ENCODE measurements at regions not wholly inside any gene's neighbourhood (a gene's known extent, or its start where the extent isn't known, plus 50 kb on each side); places are given as distances from the start of the nearest gene placed in this dataset.
"Not testable (repeated sequence)": the region's sequence is repeated elsewhere in the genome, so short reads cannot be mapped to it uniquely, and the experiment has no call there.

DNA sequence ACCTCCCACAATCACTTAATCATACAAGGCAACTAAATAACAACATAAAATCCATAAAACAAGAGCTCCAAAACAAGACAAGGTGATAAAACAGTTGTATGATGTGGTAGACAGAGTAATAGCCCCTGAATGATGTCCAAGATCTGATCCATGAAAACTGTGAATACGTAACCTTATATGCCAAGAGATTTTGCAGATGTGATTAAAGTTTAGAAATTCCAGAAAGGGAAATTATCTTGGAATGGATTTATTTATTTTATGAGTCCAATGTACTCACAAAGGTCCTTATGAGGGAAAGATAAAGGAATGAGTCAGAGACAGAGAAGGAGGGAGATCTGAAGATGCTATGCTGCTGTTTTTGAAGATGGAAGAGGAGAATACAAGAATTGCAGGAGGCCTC is 1775.7 kb upstream of the C9orf72 start:
- Mint-ChIP-seq H3K4me3 (no peak overlapping the region), H3K9me3 (peaks cover 0 to 2% (median 0%) of the 10 kb centered on the region in 3 donors), H3K36me3 (no peaks in the 10 kb centered on the region), H3K4me1 (peaks cover 0 to 1% (median 0%) of the 10 kb centered on the region in 3 donors), H3K27ac (no peak overlapping the region), H3K27me3 (no peaks in the 10 kb centered on the region)

DNA sequence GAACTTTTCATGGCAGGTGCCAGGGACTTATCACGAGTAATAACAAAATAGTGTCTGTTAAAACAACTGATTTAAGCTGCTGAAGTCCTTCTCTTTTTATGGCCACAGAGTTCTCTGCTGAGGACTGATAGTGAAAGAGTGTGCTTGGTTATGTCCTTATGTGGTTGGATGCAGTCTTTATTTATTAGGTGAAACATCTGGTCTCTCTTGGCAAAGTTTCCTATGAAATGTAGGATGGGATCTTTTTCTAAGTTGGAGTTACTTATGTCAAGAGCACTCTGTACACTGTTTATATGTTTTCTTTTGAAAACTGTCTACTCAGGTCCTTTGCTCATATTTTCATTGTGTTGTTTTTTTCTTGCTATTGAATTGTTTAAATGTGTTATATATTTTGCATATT is 1816.1 kb upstream of the C9orf72 start:
- Mint-ChIP-seq H3K27me3 (no peaks in the 10 kb centered on the region), H3K27ac (no peak overlapping the region), H3K9me3 (peaks cover 4 to 7% (median 5%) of the 10 kb centered on the region in 3 donors), H3K4me1 (no peaks in the 10 kb centered on the region), H3K4me3 (no peak overlapping the region), H3K36me3 (no peaks in the 10 kb centered on the region)

DNA sequence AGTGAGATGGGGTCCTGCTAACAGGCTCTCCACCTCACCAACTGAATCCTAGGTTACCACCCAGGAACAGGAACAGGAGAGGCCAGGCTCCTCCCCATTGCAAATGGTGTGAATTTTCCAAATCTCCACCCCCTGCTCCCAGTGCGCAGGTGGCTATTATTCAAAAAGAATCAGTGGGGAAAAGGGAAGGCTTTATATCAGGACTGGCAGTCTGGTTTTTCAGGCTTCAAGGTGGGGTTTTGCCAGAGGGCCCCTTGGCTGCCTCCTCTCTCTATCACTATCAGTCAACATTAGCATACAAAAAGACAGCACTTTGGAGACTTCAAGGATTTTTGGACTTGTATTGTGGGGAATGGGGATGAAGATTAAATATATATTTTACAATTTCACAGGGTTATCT is 1817.6 kb upstream of the C9orf72 start:
- Mint-ChIP-seq H3K4me1 (peaks cover 0 to 1% (median 0%) of the 10 kb centered on the region in 3 donors), H3K27me3 (no peaks in the 10 kb centered on the region), H3K9me3 (peaks cover 2 to 5% (median 4%) of the 10 kb centered on the region in 3 donors), H3K36me3 (no peaks in the 10 kb centered on the region), H3K4me3 (no peak overlapping the region), H3K27ac (no peak overlapping the region)

DNA sequence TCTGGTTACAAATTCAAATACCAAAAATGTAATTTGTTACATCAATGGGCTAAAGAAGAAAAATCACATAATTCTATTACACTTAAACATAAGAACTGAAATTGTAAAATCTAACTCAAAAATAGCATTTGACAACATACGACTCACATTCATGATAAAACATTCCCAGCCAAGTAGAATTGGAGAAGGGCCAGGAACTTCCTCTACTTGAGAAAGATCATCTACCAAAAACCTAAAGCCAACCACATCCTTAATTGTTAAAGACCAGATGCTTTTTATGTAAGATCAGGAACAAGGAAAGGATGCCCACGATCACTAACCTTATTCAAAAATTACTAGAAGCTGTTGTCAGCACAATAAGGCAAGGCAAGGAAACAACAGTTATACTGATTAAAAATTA is 1819.8 kb upstream of the C9orf72 start:
- Mint-ChIP-seq H3K4me1 (peaks cover 0 to 1% (median 0%) of the 10 kb centered on the region in 3 donors), H3K9me3 (peaks cover 0 to 9% (median 2%) of the 10 kb centered on the region in 3 donors), H3K27me3 (no peaks in the 10 kb centered on the region), H3K36me3 (no peaks in the 10 kb centered on the region), H3K27ac (no peak overlapping the region), H3K4me3 (no peak overlapping the region)

DNA sequence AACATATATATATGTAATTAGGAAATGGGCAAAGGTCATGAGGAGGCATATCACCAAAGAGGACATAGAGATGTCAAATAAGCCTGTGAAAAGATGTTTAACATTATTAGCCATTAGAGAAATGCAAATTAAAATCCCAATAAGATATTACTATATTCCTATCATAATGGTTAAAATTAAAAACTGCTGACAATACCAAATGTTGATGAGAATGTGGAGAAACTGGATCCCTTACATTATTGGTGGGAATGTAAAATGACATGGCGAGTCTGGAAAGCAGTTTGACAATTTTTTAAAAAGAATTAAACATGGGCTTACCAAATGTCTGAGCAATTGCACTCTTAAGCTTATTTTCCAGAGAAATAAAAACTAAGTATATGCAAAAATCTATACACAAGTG is 1821.6 kb upstream of the C9orf72 start:
- Mint-ChIP-seq H3K4me1 (peaks cover 0 to 1% (median 0%) of the 10 kb centered on the region in 3 donors), H3K27ac (peak overlapping the region in 1 of 3 donors; percentile 46), H3K27me3 (no peaks in the 10 kb centered on the region), H3K4me3 (no peak overlapping the region), H3K36me3 (no peaks in the 10 kb centered on the region), H3K9me3 (peaks cover 0 to 9% (median 0%) of the 10 kb centered on the region in 3 donors)

DNA sequence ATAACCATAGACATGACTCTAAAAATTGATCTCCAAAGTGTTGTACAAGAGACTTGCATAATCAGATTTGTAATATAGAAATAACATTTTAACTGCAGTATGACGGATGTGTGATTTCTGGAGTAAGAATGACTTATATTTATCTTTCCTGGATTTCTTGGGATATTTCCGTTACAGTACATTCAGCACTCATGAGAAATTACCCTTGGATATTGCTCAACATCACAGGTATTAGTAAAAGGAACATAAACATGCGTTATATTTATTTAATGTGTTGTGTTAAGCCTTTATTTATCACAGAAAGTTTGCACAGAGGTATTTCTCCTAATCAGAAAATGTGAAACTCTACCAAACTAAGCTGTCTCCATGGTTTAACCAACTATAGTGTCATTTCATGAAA is 1823.9 kb upstream of the C9orf72 start:
- H3K27ac Mint-ChIP-seq, result no peak overlapping the region
- H3K36me3 Mint-ChIP-seq, result no peaks in the 10 kb centered on the region
- H3K4me1 Mint-ChIP-seq, result peaks cover 0 to 1% (median 0%) of the 10 kb centered on the region in 3 donors
- H3K27me3 Mint-ChIP-seq, result no peaks in the 10 kb centered on the region
- no peak overlapping the region for H3K4me3 Mint-ChIP-seq
- peaks cover 0 to 4% (median 4%) of the 10 kb centered on the region in 3 donors for H3K9me3 Mint-ChIP-seq

DNA sequence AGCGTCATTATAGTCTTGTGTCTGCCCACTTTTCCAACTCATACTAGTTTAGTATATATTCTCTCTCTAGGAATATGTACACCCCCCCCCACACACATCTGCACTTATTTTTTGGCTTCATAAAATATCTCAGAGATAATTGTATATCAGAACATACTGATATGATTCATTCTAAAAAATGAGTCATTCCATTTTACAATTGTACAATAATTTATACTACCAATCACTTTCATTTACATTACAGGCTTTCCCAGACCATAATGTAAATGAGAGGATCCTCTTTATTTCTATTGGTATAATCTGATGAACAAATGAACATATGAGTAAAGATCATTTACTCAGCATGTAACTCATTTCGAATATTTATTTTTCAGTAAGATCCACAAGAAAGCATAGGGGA is 1842.9 kb upstream of the C9orf72 start:
- H3K27me3 Mint-ChIP-seq, result no peaks in the 10 kb centered on the region
- no peak overlapping the region for H3K27ac Mint-ChIP-seq
- H3K9me3 Mint-ChIP-seq, result peaks cover 0 to 10% (median 5%) of the 10 kb centered on the region in 3 donors
- H3K4me1 Mint-ChIP-seq, result no peaks in the 10 kb centered on the region
- H3K36me3 Mint-ChIP-seq, result no peaks in the 10 kb centered on the region
- H3K4me3 Mint-ChIP-seq, result no peak overlapping the region

DNA sequence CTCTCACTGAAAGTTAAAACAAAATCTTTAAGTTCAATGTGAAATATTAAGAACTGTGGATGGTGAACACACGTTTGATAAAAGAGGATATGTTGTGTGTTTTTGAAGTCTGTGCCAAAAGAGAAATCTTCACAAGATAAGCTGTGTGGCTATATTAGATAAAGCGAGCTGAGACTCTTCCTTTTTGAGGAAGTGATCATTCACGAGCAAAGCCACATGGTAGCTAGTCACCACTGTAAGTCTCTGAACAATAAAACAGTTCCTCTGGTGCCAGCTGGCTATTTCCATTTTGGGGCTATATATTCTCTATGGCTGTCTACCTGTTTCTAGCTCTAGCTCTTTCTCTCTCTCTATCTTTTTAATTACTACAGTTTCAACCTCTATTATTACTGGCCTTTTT is 1849.2 kb upstream of the C9orf72 start:
- H3K27ac Mint-ChIP-seq, result no peak overlapping the region
- no peaks in the 10 kb centered on the region for H3K27me3 Mint-ChIP-seq
- no peak overlapping the region for H3K4me3 Mint-ChIP-seq
- peaks cover 0 to 8% (median 2%) of the 10 kb centered on the region in 3 donors for H3K9me3 Mint-ChIP-seq
- no peaks in the 10 kb centered on the region for H3K36me3 Mint-ChIP-seq
- H3K4me1 Mint-ChIP-seq, result no peaks in the 10 kb centered on the region

DNA sequence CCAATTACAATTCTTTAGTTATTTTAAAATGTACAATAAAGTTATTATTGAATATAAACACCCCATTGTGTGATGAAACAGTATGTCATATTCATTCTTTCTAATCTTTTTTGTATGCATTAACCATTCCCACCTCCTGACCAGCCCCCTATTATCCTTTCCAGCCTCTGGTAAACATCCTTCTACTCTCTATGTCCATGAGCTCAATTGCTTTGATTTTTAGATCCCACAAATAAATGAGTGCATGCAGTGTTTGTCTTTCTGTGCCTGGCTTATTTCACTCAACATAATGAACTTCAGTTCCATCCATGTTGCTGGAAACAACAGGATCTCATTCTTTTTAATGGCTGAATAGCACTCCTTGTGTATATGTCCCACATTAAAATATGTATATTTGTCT is 1858.9 kb upstream of the C9orf72 start:
- no peak overlapping the region for H3K27ac Mint-ChIP-seq
- H3K4me3 Mint-ChIP-seq, result no peak overlapping the region
- H3K27me3 Mint-ChIP-seq, result no peaks in the 10 kb centered on the region
- no peaks in the 10 kb centered on the region for H3K4me1 Mint-ChIP-seq
- no peaks in the 10 kb centered on the region for H3K36me3 Mint-ChIP-seq
- peaks cover 2 to 3% (median 2%) of the 10 kb centered on the region in 3 donors for H3K9me3 Mint-ChIP-seq

DNA sequence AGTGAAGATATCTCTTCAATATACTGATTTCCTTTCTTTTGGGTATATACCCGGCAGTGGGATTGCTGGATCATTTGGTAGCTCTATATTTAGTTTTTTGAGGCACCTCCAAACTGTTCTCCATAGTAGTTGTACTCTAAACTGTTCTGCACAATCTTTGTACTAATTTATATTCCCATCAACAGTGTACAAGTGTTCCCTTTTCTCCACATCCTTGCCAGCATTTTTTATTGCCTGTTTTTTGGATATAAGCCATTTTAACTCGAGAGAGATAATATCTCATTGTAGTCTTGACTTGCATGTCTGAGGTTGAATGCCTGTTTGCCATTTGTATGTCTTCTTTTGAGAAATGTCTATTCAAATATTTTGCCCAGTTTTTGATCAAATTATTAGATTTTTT is 1859.4 kb upstream of the C9orf72 start:
- H3K27me3 Mint-ChIP-seq, H3K27ac Mint-ChIP-seq, H3K4me1 Mint-ChIP-seq, H3K9me3 Mint-ChIP-seq, H3K4me3 Mint-ChIP-seq, H3K36me3 Mint-ChIP-seq: not testable (repeated sequence)

DNA sequence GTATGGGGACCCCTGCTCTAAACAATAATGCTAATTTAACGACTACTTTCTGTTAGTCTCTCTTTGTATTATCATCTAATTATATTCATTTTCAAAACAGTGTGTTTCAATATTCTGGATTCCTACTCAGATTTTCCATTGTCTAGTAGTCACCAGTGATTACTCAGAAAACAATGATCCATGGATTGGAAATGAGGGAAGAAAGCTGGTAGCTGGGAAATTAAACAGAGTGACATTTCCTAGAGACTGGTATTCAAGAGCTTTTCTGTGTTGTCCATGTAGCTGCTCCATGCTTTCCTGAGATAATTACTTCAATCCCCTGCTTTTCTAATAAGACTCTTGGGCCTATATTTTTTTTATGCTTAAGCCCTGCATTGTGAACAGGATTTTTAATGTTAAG is 1862.1 kb upstream of the C9orf72 start:
- Mint-ChIP-seq H3K4me3 (no peak overlapping the region), H3K36me3 (no peaks in the 10 kb centered on the region), H3K9me3 (peaks cover 0 to 2% (median 1%) of the 10 kb centered on the region in 3 donors), H3K27ac (no peak overlapping the region), H3K27me3 (no peaks in the 10 kb centered on the region), H3K4me1 (no peaks in the 10 kb centered on the region)

DNA sequence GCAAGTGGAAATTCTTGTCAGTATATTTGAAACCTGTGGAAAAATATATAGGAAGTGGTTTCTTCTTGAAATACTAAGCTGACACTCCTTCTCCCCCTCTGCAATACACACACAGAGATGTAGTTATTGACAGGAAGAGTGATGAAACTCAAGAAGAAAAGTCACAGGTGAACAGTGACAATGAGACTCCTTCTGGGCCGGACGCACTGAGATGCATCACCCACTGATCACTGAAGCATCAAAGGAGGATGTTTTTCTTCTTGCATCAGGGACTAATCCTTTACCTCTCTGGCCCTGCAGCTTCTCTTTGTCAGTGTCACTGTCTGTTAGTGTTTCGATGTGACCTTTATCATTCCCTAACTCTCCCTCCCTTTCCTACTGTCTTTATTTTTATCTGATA is 1864.2 kb upstream of the C9orf72 start:
- H3K27me3 Mint-ChIP-seq, result no peaks in the 10 kb centered on the region
- no peak overlapping the region for H3K4me3 Mint-ChIP-seq
- H3K4me1 Mint-ChIP-seq, result no peaks in the 10 kb centered on the region
- no peak overlapping the region for H3K27ac Mint-ChIP-seq
- no peaks in the 10 kb centered on the region for H3K36me3 Mint-ChIP-seq
- peaks cover 0 to 8% (median 1%) of the 10 kb centered on the region in 3 donors for H3K9me3 Mint-ChIP-seq

DNA sequence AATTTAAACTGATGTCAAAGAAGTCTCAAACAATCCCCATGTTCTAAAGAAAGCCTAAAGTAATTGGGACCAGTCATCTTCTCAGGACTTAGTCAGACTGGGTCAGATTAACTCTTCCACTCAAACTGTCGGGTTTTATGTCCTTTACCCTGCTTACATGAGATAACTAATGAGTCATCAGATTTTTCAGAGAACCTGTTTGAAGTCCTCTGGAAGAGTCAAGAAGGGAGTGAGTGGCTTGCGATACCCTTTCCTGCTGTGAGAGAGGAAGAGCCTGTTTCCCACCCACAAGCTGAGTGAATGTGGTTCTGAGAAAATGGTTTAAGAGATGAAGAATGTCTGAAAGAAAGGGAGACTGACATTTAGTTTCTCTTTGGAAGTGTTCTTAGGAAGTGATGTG is 1866.7 kb upstream of the C9orf72 start:
- no peaks in the 10 kb centered on the region for H3K4me1 Mint-ChIP-seq
- peak overlapping the region in 1 of 4 donors; percentile 5 for H3K4me3 Mint-ChIP-seq
- H3K27ac Mint-ChIP-seq, result no peak overlapping the region
- H3K27me3 Mint-ChIP-seq, result no peaks in the 10 kb centered on the region
- peaks cover 2% of the 10 kb centered on the region for H3K36me3 Mint-ChIP-seq
- peaks cover 0 to 8% (median 1%) of the 10 kb centered on the region in 3 donors for H3K9me3 Mint-ChIP-seq

DNA sequence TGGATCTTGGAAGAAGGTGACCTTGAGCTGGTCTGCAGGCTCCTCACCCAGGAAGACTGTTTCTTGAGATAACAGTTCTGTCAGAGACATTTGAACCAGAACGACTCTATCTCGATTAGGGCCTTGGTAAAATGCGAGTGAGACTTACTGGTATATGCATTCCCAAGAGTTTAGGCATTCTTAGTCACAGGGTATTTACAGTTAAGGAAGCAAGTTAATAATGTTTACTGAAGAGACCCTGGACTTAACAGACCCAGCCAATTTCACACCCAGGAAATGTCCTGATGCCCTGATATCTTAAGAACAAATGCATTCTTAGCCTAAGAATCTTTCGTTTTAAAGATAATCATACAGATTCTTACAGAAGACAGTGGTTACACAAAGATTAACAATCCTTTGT is 1867.2 kb upstream of the C9orf72 start:
- no peaks in the 10 kb centered on the region for H3K4me1 Mint-ChIP-seq
- H3K27me3 Mint-ChIP-seq, result no peaks in the 10 kb centered on the region
- H3K9me3 Mint-ChIP-seq, result peaks cover 0 to 8% (median 1%) of the 10 kb centered on the region in 3 donors
- H3K36me3 Mint-ChIP-seq, result peaks cover 2% of the 10 kb centered on the region
- no peak overlapping the region for H3K4me3 Mint-ChIP-seq
- no peak overlapping the region for H3K27ac Mint-ChIP-seq

DNA sequence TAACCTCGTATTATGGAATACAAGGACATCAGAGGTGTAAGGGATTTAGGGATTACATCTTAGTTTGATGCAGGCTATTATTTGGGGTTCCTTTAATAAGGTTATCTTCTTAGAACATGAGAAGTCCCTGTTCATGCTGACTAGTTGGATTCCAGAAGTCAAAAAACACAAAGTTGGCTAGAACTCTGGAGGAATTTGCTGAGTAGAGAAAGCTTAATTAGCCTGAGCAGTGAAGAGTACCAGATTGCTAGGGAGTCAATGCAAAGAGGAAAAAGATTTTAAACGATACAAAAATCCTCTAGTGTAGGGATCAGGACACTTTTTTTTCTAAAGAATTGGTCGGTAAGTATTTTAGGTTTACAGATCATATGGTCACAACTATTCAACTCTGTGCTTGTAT is 1872.5 kb upstream of the C9orf72 start:
- H3K36me3 Mint-ChIP-seq, result peaks cover 2% of the 10 kb centered on the region
- H3K9me3 Mint-ChIP-seq, result peaks cover 5 to 8% (median 5%) of the 10 kb centered on the region in 3 donors
- H3K27ac Mint-ChIP-seq, result no peak overlapping the region
- no peak overlapping the region for H3K4me3 Mint-ChIP-seq
- H3K4me1 Mint-ChIP-seq, result no peaks in the 10 kb centered on the region
- H3K27me3 Mint-ChIP-seq, result no peaks in the 10 kb centered on the region

DNA sequence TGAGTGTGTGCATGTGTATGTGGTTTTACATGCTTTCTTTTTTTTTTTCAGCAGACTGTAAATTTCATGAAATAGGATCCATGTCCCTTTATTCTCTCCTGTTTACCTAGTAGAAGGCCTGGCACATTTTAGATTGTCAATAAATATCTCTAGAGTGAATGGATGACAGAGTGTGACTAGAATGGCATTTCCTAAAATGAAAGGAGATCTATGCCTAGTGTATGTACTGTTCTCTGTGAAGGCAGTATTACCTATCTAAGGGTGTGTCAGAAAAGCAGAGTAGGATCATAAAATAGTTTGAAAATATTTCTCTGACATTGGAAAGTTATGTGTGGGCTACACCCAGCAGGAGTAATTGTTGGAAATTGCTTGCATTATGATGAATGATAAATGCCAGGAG is 1876.0 kb upstream of the C9orf72 start:
- Mint-ChIP-seq H3K9me3 (peaks cover 0 to 8% (median 6%) of the 10 kb centered on the region in 3 donors), H3K27ac (no peak overlapping the region), H3K27me3 (no peaks in the 10 kb centered on the region), H3K4me1 (no peaks in the 10 kb centered on the region), H3K36me3 (peaks cover 2% of the 10 kb centered on the region), H3K4me3 (no peak overlapping the region)

Measured in IgD-negative memory B cell (primary cell).